ENCODE measurements at regions not wholly inside any gene's neighbourhood (a gene's known extent, or its start where the extent isn't known, plus 50 kb on each side); places are given as distances from the start of the nearest gene placed in this dataset.
A peak's percentile ranks its signal among the peaks of the same experiment; 100 is the strongest.

DNA sequence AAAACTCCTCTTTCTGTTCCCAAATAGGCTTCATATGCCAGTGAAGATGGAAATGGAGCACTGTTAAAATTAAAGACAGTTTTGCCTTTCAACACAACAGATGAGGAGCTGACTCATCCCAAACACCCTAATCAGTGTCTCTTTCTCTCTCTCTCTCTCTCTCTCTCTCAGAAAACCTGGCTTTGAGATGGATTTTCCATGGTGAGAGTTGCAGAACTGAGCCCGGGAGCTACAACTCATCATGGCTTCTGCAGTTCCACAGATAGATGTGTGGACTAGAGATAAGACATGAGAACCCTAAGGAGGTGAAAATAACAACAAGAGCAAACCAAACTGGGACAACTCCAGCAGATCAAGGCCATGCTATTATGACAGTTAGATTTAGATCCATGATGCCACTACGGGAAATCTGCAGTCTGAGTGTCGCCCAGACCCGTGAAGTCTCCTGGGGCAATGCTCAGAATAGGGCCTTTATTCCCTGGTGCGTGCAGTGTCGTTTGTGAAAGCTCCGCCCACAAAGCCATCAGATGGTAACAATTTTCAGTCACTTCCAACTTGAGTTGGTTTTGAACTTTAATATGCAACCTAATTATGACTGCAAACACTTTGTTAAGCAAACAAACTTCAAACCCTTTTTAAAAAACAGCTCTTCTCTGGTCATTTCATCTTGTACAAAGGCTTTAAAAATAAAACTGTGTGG is 338.2 kb upstream of the PREP start:
- TF ChIP-seq, protein P1, sequence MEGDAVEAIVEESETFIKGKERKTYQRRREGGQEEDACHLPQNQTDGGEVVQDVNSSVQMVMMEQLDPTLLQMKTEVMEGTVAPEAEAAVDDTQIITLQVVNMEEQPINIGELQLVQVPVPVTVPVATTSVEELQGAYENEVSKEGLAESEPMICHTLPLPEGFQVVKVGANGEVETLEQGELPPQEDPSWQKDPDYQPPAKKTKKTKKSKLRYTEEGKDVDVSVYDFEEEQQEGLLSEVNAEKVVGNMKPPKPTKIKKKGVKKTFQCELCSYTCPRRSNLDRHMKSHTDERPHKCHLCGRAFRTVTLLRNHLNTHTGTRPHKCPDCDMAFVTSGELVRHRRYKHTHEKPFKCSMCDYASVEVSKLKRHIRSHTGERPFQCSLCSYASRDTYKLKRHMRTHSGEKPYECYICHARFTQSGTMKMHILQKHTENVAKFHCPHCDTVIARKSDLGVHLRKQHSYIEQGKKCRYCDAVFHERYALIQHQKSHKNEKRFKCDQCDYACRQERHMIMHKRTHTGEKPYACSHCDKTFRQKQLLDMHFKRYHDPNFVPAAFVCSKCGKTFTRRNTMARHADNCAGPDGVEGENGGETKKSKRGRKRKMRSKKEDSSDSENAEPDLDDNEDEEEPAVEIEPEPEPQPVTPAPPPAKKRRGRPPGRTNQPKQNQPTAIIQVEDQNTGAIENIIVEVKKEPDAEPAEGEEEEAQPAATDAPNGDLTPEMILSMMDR (IDR thresholded peaks at IDR 0.05; ENCODE audit: insufficient read depth, low read length, poor library complexity, severe bottlenecking) = no peak
- no peak for TF ChIP-seq EZH2phosphoT487 (conservative IDR thresholded peaks at IDR 0.05; ENCODE audit: low read length)
- no peaks in the 10 kb centered on the region for H4K20me1 ChIP-seq (ENCODE audit: low read depth, low read length)
- no peak overlapping the region for H2AFZ ChIP-seq (ENCODE audit: low read depth, low read length, severe bottlenecking)
- no peaks in the 10 kb centered on the region for H3F3A ChIP-seq (ENCODE audit: insufficient read depth)
- H3K9me3 ChIP-seq (ENCODE audit: insufficient read depth, low read length) = no peaks in the 10 kb centered on the region
- no peak overlapping the region for H3K27ac ChIP-seq (ENCODE audit: low read depth, low read length)
- no peak overlapping the region for H3K9ac ChIP-seq (ENCODE audit: low read length)
- H3K79me2 ChIP-seq (ENCODE audit: insufficient read depth, low read length) = no peaks in the 10 kb centered on the region
- no peak overlapping the region for H3K4me3 ChIP-seq (ENCODE audit: insufficient read depth, low read length, poor library complexity, severe bottlenecking)
- no peaks in the 10 kb centered on the region for H3K27me3 ChIP-seq (ENCODE audit: low read length)
- no peaks in the 10 kb centered on the region for H3K9me2 ChIP-seq (replicated peaks; ENCODE audit: insufficient read depth, low read length)
- no peaks in the 10 kb centered on the region for H3K36me3 ChIP-seq (ENCODE audit: low read length)
- no peak overlapping the region for H3K4me2 ChIP-seq (ENCODE audit: low read depth, low read length, poor library complexity, severe bottlenecking)

DNA sequence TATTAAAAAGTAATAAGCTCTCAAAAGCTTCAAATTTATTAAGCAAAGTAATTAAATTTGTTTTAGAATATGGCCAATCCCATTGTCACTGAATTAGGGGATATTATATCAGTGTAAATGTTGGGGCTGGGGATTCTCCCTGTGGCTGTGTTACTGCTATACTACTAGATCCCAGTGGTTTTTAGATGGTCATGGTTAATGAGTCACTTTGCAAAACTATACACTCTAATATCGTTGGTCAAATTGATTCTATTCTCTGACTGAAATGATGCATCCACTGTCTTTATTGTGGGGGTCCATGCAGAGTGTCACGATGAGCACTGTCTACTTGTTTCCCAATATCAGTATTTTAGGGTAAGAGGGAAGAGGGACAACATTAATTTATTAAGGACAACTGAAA is 336.9 kb upstream of the PREP start:
- Histone ChIP-seq H4K20me1 (ENCODE audit: low read depth, low read length) (no peaks in the 10 kb centered on the region), H3K27ac (ENCODE audit: low read depth, low read length) (no peak overlapping the region), H3K4me3 (ENCODE audit: insufficient read depth, low read length, poor library complexity, severe bottlenecking) (no peak overlapping the region), H3K9me3 (ENCODE audit: insufficient read depth, low read length) (no peaks in the 10 kb centered on the region), H3F3A (ENCODE audit: insufficient read depth) (no peaks in the 10 kb centered on the region), H3K9ac (ENCODE audit: low read length) (no peak overlapping the region), H3K79me2 (ENCODE audit: insufficient read depth, low read length) (no peaks in the 10 kb centered on the region), H3K9me2 (replicated peaks; ENCODE audit: insufficient read depth, low read length) (no peaks in the 10 kb centered on the region), H2AFZ (ENCODE audit: low read depth, low read length, severe bottlenecking) (no peak overlapping the region), H3K36me3 (ENCODE audit: low read length) (no peaks in the 10 kb centered on the region), H3K27me3 (ENCODE audit: low read length) (no peaks in the 10 kb centered on the region), H3K4me2 (ENCODE audit: low read depth, low read length, poor library complexity, severe bottlenecking) (no peak overlapping the region)
- TF ChIP-seq, protein P1 (IDR thresholded peaks at IDR 0.05; ENCODE audit: insufficient read depth, low read length, poor library complexity, severe bottlenecking) = no peak
- no peak for TF ChIP-seq EZH2phosphoT487 (conservative IDR thresholded peaks at IDR 0.05; ENCODE audit: low read length)

DNA sequence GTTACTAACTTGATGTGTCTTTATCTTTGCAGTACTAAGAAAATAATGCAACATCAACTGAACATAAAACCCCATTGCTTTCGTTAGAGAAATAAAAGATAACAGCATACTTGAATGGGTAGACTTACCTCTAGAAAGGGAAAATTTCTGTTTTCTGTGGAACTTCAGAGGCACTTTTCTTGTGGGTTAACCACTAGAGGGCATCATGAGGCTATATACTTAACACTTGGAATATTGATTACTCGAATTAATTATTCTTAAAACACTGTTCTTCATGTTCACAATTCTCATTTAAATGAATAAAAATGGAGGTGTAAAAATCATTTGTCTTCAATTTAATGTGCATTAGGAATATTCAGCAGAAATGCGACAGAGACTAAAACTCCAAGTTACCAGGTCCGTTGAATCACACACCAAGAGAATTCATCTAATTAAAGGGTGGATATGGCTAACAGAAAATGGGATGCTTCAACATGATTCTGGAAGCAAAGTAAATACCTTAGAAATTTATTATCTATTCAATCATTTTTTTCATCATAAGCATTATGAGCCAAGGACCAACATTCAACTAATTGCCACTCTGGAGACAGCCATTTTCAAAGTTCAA is 330.8 kb upstream of the PREP start:
- H3K9ac ChIP-seq (ENCODE audit: low read length) = no peak overlapping the region
- no peaks in the 10 kb centered on the region for H3K9me3 ChIP-seq (ENCODE audit: insufficient read depth, low read length)
- TF ChIP-seq, protein P1 (IDR thresholded peaks at IDR 0.05; ENCODE audit: insufficient read depth, low read length, poor library complexity, severe bottlenecking) = peak; percentile 60
- no peak for TF ChIP-seq EZH2phosphoT487 (conservative IDR thresholded peaks at IDR 0.05; ENCODE audit: low read length)
- H3F3A ChIP-seq (ENCODE audit: insufficient read depth) = no peaks in the 10 kb centered on the region
- no peak overlapping the region for H3K4me2 ChIP-seq (ENCODE audit: low read depth, low read length, poor library complexity, severe bottlenecking)
- H3K9me2 ChIP-seq (replicated peaks; ENCODE audit: insufficient read depth, low read length) = no peaks in the 10 kb centered on the region
- H4K20me1 ChIP-seq (ENCODE audit: low read depth, low read length) = no peaks in the 10 kb centered on the region
- H3K79me2 ChIP-seq (ENCODE audit: insufficient read depth, low read length) = no peaks in the 10 kb centered on the region
- no peak overlapping the region for H3K4me3 ChIP-seq (ENCODE audit: insufficient read depth, low read length, poor library complexity, severe bottlenecking)
- H2AFZ ChIP-seq (ENCODE audit: low read depth, low read length, severe bottlenecking) = no peak overlapping the region
- no peaks in the 10 kb centered on the region for H3K36me3 ChIP-seq (ENCODE audit: low read length)
- no peak overlapping the region for H3K27ac ChIP-seq (ENCODE audit: low read depth, low read length)
- no peaks in the 10 kb centered on the region for H3K27me3 ChIP-seq (ENCODE audit: low read length)
